SK-N-SH treated with all-trans-retinoic acid at 6 μM for 48 hours (cell line): ENCODE measurements at regions not wholly inside any gene's neighbourhood (a gene's known extent, or its start where the extent isn't known, plus 50 kb on each side); places are given as distances from the start of the nearest gene placed in this dataset.

ENCODE experiments used
- ATAC-seq: fragments of 200-7000 bp; cut with Tn5 transposase; 3 replicates; pipeline ENCODE4 v1.9.1; 2020; ENCODE audit warnings: mild to moderate bottlenecking, moderate library complexity
- ARNTL ChIP-seq: fragments of 450-650 bp; formaldehyde crosslinking; IDR thresholded peaks from 2 replicates; pipeline ENCODE4 v1.5.0; 2020; ENCODE audit warnings: low read depth, mild to moderate bottlenecking, moderate library complexity, borderline replicate concordance
- BACH2 ChIP-seq: fragments of 250-450 bp; sonication (Bioruptor Pico); IDR thresholded peaks from 2 replicates; pipeline ENCODE4 v1.9.0; 2021; ENCODE audit warnings: mild to moderate bottlenecking, borderline replicate concordance
- CSDC2 ChIP-seq: fragments of 250-450 bp; sonication (Bioruptor Pico); IDR thresholded peaks from 2 replicates; pipeline ENCODE4 v1.5.0; 2020; ENCODE audit warnings: mild to moderate bottlenecking, moderate library complexity
- CSRNP3 ChIP-seq: fragments of 250-450 bp; sonication (Bioruptor Pico); IDR thresholded peaks from 2 replicates; pipeline ENCODE4 v1.5.1; 2021; ENCODE audit warnings: mild to moderate bottlenecking, moderate library complexity
- ESRRG ChIP-seq: fragments of 250-450 bp; sonication (Bioruptor Pico); IDR thresholded peaks from 2 replicates; pipeline ENCODE4 v1.6.1; 2021; ENCODE audit warnings: mild to moderate bottlenecking
- GLIS3 ChIP-seq: fragments of 250-450 bp; sonication (Bioruptor Pico); IDR thresholded peaks from 2 replicates; pipeline ENCODE4 v1.5.0; 2020; ENCODE audit warnings: mild to moderate bottlenecking, moderate library complexity
- ISL1 ChIP-seq: fragments of 250-450 bp; sonication (Bioruptor Pico); IDR thresholded peaks from 2 replicates; pipeline ENCODE4 v2.1.2; 2022; ENCODE audit warnings: mild to moderate bottlenecking, moderate library complexity
- OSR1 ChIP-seq: fragments of 250-450 bp; sonication (Bioruptor Pico); IDR thresholded peaks from 2 replicates; pipeline ENCODE4 v1.8.0; 2022; ENCODE audit warnings: moderate library complexity, mild to moderate bottlenecking, inconsistent platforms
- PPARA ChIP-seq: fragments of 250-450 bp; sonication (Bioruptor Pico); IDR thresholded peaks from 2 replicates; pipeline ENCODE4 v1.5.0; 2020; ENCODE audit warnings: mild to moderate bottlenecking, borderline replicate concordance
- RARB ChIP-seq: fragments of 250-450 bp; sonication (Bioruptor Pico); IDR thresholded peaks from 2 replicates; pipeline ENCODE4 v1.8.0; 2021; ENCODE audit warnings: mild to moderate bottlenecking, moderate library complexity
- SNAI2 ChIP-seq: fragments of 250-450 bp; sonication (Bioruptor Pico); IDR thresholded peaks from 2 replicates; pipeline ENCODE4 v1.5.0; 2020; ENCODE audit warnings: mild to moderate bottlenecking, moderate library complexity
- TCF4 ChIP-seq: fragments of 250-450 bp; sonication (Bioruptor Pico); IDR thresholded peaks from 2 replicates; pipeline ENCODE4 v1.8.0; 2021; ENCODE audit warnings: mild to moderate bottlenecking, moderate library complexity, borderline replicate concordance
- TOX ChIP-seq: fragments of 250-450 bp; sonication (Bioruptor Pico); IDR thresholded peaks from 2 replicates; pipeline ENCODE4 v1.8.0; 2021; ENCODE audit warnings: mild to moderate bottlenecking, moderate library complexity, borderline replicate concordance
- ZC3H10 ChIP-seq: fragments of 250-450 bp; sonication (Bioruptor Pico); IDR thresholded peaks from 2 replicates; pipeline ENCODE4 v1.5.1; 2021; ENCODE audit warnings: mild to moderate bottlenecking, moderate library complexity
- ZFP3 ChIP-seq: fragments of 250-450 bp; sonication (Bioruptor Pico); IDR thresholded peaks from 2 replicates; pipeline ENCODE4 v1.5.0; 2020; ENCODE audit warnings: mild to moderate bottlenecking, moderate library complexity
- ZFP30 ChIP-seq: fragments of 450-650 bp; formaldehyde crosslinking; IDR thresholded peaks from 2 replicates; pipeline ENCODE4 v1.5.0; 2022; ENCODE audit warnings: mild to moderate bottlenecking, moderate library complexity
- ZNF565 ChIP-seq: fragments of 450-650 bp; formaldehyde crosslinking; conservative IDR thresholded peaks from 2 replicates; pipeline ENCODE4 v1.5.0; 2020; ENCODE audit warnings: low read depth, mild to moderate bottlenecking, moderate library complexity
- ZNF70 ChIP-seq: fragments of 450-650 bp; formaldehyde crosslinking; IDR thresholded peaks from 2 replicates; pipeline ENCODE4 v1.5.0; 2020; ENCODE audit warnings: mild to moderate bottlenecking, moderate library complexity
- ZNF8 ChIP-seq: fragments of 450-650 bp; formaldehyde crosslinking; IDR thresholded peaks from 2 replicates; pipeline ENCODE4 v1.5.0; 2020; ENCODE audit warnings: mild to moderate bottlenecking, moderate library complexity
- TF ChIP-seq, protein P1 (sequence below): fragments of 250-450 bp; sonication (Bioruptor Pico); IDR thresholded peaks from 2 replicates; pipeline ENCODE4 v1.5.1; 2020; ENCODE audit warnings: low read depth, mild to moderate bottlenecking, moderate library complexity
- TF ChIP-seq, protein P2 (sequence below): fragments of 250-450 bp; sonication (Bioruptor Pico); IDR thresholded peaks from 2 replicates; pipeline ENCODE4 v1.5.0; 2020; ENCODE audit warnings: mild to moderate bottlenecking, moderate library complexity
- TF ChIP-seq, protein P3 (sequence below): fragments of 250-450 bp; sonication (Bioruptor Pico); IDR thresholded peaks from 2 replicates; pipeline ENCODE4 v1.8.0; 2021; ENCODE audit warnings: low read depth, mild to moderate bottlenecking, moderate library complexity, borderline replicate concordance

- TF ChIP-seq OSR1 (CRISPR knock-in tag) (no peak), TCF4 (CRISPR knock-in tag) (no peak), ZFP3 (no peak), CSRNP3 (no peak), ZFP30 (no peak), ESRRG (CRISPR knock-in tag) (no peak), BACH2 (CRISPR knock-in tag) (no peak), ZC3H10 (CRISPR knock-in tag) (no peak), GLIS3 (CRISPR knock-in tag) (no peak)
- no peak for ATAC-seq
These were observed 309.6 kb upstream of the EDNRB start for GRCh38 chr13:78228211-78228610.

DNA sequence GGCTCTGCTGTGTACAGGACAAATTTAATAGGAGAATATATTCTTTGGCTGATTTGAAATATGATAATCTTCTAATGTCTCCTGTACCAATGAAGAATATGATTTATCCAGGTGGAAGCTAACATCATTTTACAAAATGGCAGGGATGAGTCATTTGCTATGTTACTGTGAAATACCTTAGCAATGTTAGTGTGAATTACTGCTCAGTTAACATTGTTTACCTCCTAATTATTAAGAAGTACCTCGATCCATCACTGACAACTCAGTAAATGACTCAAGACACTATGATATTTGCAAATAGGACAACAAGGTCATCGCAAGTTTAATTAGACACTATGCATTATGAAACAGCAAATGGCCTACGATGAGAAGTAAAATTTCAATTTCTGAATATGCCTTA, 309.1 kb upstream of the EDNRB start:
- TF ChIP-seq ISL1 (CRISPR knock-in tag) = no peak
- TF ChIP-seq ZC3H10 (CRISPR knock-in tag) = no peak
- TF ChIP-seq ZNF565 = no peak
- TF ChIP-seq CSDC2 (CRISPR knock-in tag) = no peak
- TF ChIP-seq CSRNP3 = no peak
- no peak for TF ChIP-seq ZNF70 (CRISPR knock-in tag)
- no peak for TF ChIP-seq ZNF8
- TF ChIP-seq TOX (CRISPR knock-in tag) = no peak
- no peak for TF ChIP-seq SNAI2 (CRISPR knock-in tag)
- TF ChIP-seq ARNTL (CRISPR knock-in tag) = no peak
- TF ChIP-seq OSR1 (CRISPR knock-in tag) = no peak
- TF ChIP-seq, protein P1, sequence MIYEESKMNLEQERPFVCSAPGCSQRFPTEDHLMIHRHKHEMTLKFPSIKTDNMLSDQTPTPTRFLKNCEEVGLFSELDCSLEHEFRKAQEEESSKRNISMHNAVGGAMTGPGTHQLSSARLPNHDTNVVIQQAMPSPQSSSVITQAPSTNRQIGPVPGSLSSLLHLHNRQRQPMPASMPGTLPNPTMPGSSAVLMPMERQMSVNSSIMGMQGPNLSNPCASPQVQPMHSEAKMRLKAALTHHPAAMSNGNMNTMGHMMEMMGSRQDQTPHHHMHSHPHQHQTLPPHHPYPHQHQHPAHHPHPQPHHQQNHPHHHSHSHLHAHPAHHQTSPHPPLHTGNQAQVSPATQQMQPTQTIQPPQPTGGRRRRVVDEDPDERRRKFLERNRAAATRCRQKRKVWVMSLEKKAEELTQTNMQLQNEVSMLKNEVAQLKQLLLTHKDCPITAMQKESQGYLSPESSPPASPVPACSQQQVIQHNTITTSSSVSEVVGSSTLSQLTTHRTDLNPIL = no peak
- no peak for TF ChIP-seq PPARA (CRISPR knock-in tag)
- TF ChIP-seq ZFP30 = no peak
- TF ChIP-seq ZFP3 = no peak
- TF ChIP-seq, all 23 proteins: peak for 0
- no peak for ATAC-seq

- TF ChIP-seq RARB (CRISPR knock-in tag) (no peak), OSR1 (CRISPR knock-in tag) (no peak), ISL1 (CRISPR knock-in tag) (no peak), ZC3H10 (CRISPR knock-in tag) (no peak), GLIS3 (CRISPR knock-in tag) (no peak), CSDC2 (CRISPR knock-in tag) (no peak), ESRRG (CRISPR knock-in tag) (no peak), BACH2 (CRISPR knock-in tag) (no peak), ZFP3 (no peak), ZFP30 (no peak), TCF4 (CRISPR knock-in tag) (no peak), SNAI2 (CRISPR knock-in tag) (no peak), CSRNP3 (no peak), ZNF70 (CRISPR knock-in tag) (no peak), TOX (CRISPR knock-in tag) (no peak)
- TF ChIP-seq, protein P2, sequence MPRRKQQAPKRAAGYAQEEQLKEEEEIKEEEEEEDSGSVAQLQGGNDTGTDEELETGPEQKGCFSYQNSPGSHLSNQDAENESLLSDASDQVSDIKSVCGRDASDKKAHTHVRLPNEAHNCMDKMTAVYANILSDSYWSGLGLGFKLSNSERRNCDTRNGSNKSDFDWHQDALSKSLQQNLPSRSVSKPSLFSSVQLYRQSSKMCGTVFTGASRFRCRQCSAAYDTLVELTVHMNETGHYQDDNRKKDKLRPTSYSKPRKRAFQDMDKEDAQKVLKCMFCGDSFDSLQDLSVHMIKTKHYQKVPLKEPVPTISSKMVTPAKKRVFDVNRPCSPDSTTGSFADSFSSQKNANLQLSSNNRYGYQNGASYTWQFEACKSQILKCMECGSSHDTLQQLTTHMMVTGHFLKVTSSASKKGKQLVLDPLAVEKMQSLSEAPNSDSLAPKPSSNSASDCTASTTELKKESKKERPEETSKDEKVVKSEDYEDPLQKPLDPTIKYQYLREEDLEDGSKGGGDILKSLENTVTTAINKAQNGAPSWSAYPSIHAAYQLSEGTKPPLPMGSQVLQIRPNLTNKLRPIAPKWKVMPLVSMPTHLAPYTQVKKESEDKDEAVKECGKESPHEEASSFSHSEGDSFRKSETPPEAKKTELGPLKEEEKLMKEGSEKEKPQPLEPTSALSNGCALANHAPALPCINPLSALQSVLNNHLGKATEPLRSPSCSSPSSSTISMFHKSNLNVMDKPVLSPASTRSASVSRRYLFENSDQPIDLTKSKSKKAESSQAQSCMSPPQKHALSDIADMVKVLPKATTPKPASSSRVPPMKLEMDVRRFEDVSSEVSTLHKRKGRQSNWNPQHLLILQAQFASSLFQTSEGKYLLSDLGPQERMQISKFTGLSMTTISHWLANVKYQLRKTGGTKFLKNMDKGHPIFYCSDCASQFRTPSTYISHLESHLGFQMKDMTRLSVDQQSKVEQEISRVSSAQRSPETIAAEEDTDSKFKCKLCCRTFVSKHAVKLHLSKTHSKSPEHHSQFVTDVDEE = no peak
- TF ChIP-seq, protein P1 = no peak
- TF ChIP-seq, protein P3, sequence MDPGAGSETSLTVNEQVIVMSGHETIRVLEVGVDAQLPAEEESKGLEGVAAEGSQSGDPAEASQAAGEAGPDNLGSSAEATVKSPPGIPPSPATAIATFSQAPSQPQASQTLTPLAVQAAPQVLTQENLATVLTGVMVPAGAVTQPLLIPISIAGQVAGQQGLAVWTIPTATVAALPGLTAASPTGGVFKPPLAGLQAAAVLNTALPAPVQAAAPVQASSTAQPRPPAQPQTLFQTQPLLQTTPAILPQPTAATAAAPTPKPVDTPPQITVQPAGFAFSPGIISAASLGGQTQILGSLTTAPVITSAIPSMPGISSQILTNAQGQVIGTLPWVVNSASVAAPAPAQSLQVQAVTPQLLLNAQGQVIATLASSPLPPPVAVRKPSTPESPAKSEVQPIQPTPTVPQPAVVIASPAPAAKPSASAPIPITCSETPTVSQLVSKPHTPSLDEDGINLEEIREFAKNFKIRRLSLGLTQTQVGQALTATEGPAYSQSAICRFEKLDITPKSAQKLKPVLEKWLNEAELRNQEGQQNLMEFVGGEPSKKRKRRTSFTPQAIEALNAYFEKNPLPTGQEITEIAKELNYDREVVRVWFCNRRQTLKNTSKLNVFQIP (CRISPR knock-in tag) = no peak
- ATAC-seq = no peak
These were observed 297.0 kb upstream of the EDNRB start for GRCh38 chr13:78215458-78216108.
